Mammary epithelial cell (primary cell): ENCODE measurements at regions not wholly inside any gene's neighbourhood (a gene's known extent, or its start where the extent isn't known, plus 50 kb on each side); places are given as distances from the start of the nearest gene placed in this dataset.

Experiments
- CTCF ChIP-seq, 2 donors: IDR thresholded peaks in 1 of 2; conservative IDR thresholded peaks in 1 of 2; 2 replicates each; pipeline ENCODE4 v1.5.1; 2011 to 2012; ENCODE audit warnings: inconsistent platforms in 2 of 2, low read length in 2 of 2, mild to moderate bottlenecking in 2 of 2, control low read depth in 1 of 2, low read depth in 1 of 2; ENCODE audit not compliant: insufficient read depth in 1 of 2; ENCODE audit errors: extremely low read depth in 1 of 2
- EZH2 ChIP-seq: IDR thresholded peaks from 2 replicates; pipeline ENCODE4 v1.6.1; 2012; ENCODE audit warnings: low read length, inconsistent platforms, borderline replicate concordance

- no peak for TF ChIP-seq CTCF (conservative IDR thresholded peaks at IDR 0.05 in 1 of 2, IDR thresholded peaks at IDR 0.05 in 1 of 2; ENCODE audit: extremely low read depth in 1 of 2, insufficient read depth in 1 of 2, low read depth in 1 of 2, low read length in 2 of 2)
- TF ChIP-seq EZH2 = no peak
These were observed 175.9 kb downstream of the SLC4A3 start for GRCh38 chr2:219803294-219803693.
